HG03175 (cell line): ENCODE measurements at regions not wholly inside any gene's neighbourhood (a gene's known extent, or its start where the extent isn't known, plus 50 kb on each side); places are given as distances from the start of the nearest gene placed in this dataset.
A peak's percentile ranks its signal among the peaks of the same experiment; 100 is the strongest.
"Not testable (repeated sequence)": the region's sequence is repeated elsewhere in the genome, so short reads cannot be mapped to it uniquely, and the experiment has no call there.

Source experiments
- ATAC-seq: cut with Tn5 transposase; IDR thresholded peaks from one replicate; pipeline ENCODE4 v1.9.1; 2021; ENCODE audit warnings: mild to moderate bottlenecking, moderate library complexity; ENCODE audit not compliant: unreplicated experiment

DNA sequence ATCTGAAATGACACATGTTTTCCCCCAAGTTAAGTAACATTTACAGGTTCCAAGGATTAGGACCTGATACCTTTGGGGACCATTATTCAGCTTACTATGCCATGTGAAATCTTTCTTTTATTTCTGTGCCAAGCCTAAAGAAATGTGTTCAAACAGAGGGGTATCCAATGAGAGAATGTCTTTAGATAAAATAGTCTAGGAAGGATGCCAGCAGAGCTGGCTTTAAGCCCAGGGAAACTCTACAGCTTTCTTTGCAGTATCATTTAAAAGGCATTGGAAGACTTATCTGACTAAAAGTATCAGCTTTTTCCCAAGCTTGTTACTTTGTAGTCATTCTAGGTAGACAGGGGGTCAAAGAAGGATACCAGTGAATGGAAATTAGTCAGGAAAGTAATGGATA is 860.4 kb downstream of the PLA2G4A start:
- ATAC-seq: no peak

DNA sequence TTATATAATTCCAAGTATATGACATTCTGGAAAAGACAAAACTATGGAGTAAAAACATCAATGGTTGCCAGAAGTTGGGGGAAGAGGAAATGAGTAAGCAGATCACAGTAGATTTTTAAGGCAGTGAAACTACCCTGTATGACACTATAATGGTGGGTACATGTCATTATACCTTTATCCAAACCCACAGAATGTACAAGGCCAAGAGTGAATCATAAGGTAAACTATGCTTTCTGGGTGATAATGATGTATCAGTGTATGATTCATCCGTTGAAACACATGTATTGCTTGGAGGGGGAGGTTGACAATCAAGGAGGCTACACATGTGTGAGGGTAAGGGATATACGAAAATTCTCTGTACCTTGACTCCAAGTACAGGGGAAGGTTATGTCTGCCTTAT is 862.7 kb downstream of the PLA2G4A start:
- no peak for ATAC-seq

DNA sequence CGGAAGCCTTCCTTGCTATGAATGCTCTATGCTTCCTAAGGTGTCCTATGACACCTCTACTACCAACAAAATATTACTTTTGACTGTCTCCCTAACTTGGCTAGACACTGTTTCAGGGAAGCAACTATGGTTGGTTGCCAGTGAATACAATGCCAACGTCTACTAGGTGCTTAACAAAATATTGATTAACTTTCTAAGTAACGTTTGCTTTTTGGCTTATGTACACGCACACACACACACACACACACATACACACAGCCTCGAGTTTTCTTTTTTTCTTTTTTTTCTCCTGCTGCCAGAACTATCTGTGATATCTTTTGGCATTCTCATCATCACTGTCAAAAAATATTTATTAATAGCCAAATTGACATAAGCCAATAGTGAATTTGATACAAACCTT is 864.0 kb downstream of the PLA2G4A start:
- ATAC-seq: no peak

DNA sequence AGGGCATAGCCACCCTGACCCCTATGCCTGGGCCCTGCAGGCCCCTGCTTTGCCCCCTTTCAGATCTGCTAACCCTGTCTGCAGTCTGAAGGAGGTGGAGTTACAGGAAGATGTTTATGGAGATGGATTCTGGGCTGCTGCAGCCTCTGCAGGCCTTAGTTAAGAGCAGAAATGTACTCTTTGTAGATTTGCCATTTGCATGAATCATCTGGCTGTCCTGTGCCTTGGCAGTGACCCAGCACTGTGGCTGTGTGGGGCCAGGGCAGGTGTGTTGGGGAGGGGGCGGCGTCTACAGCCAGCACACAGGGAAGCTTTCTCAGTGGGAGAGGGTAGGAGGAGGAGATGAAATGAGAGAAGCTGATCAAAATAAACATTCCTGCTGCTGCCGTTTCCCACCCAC is 867.3 kb downstream of the PLA2G4A start:
- no peak for ATAC-seq

DNA sequence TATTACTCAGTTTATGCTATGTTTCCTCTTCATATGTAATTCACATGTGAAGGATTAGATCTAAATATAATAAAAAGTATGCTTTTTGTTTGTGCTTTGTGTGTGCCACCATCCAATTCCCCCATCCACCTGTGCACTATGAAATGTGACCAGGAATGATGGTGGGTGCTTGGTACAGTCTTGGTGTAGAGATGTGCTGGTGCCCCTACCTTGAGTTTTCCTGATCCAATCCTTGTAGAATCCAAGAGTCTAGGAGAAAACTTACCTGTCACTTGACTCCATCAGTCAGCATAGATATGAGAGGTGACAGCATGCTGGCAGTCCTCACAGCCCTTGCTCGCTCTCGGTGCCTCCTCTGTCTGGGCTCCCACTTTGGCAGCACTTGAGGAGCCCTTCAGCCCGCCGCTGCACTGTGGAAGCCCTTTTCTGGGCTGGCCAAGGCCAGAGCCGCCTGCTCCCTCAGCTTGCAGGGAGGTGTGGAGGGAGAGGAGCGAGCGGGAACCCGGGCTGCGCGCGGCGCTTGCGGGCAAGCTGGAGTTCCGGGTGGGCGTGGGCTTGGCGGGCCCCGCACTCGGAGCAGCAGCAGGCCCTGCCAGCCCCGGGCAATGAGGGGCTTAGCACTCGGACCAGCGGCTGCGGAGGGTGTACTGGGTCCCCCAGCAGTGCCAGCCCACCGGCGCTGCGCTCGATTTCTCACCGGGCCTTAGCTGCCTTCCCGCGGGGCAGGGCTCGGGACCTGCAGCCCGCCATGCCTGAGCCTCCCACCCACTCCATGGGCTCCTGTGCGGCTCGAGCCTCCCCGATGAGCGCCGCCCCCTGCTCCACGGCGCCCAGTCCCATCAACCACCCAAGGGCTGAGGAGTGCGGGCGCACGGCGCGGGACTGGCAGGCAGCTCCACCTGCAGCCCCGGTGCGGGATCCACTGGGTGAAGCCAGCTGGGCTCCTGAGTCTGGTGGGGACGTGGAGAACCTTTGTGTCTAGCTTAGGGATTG is 874.7 kb downstream of the PLA2G4A start:
- ATAC-seq: not testable (repeated sequence)

DNA sequence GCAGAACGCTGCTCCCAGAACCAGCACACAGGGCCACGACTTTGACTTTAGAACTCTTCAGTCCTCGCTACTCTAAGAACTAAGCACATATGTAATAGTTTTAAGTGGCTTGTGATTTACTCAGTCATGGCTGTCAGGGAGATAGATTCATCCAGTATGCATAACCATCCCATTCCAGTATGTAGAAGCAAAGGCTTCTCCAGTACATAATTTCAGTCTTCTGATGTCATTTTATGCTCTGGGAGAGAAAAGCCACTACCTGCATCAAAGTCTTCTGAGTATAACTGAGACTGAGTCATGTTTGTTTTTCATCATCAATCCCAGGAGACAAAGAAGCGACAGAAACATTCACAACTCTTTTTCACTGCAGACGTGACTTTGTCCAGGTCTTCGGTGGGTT is 885.7 kb downstream of the PLA2G4A start:
- no peak for ATAC-seq

DNA sequence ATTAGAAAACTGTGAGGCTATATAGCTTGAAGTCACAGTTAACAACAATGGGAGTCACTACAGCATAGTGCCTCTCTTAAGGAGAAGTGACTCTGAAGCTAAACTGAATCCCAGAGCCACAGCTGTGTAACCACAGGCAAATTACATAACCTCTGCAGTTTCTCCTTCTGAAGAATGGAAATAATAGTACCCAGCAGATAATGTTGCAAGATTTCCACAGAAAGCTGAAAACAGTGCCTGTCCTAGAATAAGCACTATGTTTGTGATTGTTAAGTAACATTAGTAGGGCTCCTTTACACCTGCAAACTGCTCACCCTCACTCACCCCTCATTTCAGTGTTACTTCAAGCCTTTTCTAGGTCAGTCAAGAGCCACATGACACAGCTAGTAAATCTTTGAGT is 886.7 kb downstream of the PLA2G4A start:
- no peak for ATAC-seq

DNA sequence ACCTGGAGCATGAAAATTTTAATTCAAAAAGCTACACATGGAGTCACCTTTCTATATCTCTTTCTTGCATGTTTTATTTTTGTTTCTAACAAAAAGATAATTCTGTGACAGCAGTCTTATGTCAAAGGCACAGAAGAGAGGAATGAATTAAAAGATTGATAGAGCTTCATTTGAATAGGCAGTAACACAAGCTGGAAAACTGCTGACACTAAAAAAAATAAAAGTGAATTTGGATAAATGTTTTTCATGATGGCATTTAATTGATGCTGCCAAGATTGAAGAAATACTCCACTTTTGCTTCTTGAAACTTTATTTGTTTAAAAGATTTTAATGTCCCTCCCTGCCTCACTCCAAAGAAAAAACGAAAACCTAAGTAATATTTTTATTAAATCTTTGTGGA is 887.4 kb downstream of the PLA2G4A start:
- ATAC-seq: no peak

DNA sequence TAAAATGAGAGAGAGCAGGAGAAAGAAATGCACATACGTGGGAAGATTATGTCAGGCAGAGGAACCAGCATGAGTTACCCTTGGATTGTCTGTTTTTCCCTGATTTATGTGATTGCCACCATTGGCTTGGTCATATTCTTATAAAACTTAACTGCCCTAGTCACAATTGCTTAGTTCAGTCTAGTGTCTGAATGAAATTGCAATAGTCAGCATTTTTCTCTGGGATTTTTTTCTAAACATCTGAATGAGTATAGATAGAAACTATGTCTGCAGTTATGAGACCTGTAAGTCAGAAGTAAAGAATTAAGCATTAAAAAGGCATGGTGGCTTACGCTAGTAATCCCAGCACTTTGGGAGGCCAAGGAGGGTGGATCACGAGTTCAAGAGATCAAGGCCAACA is 889.8 kb downstream of the PLA2G4A start:
- no peak for ATAC-seq

DNA sequence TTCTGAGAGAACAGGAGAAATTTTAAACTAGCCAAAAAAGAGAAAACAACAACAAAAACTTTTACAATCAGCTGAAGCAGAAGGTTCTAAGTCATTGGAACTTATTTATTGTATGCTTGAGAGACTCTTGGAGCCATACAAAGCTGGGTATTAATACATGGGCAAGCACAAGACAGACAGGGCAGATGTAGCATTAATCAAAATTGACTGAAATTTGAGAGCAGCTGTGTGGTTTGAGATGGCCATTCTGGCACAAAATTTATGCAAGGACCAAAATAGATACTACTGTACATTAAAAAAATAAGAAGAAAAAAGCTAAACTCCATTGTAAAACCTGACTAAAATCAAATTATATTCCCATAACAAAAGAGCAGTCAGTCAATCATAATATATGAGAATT is 892.5 kb downstream of the PLA2G4A start:
- no peak for ATAC-seq

DNA sequence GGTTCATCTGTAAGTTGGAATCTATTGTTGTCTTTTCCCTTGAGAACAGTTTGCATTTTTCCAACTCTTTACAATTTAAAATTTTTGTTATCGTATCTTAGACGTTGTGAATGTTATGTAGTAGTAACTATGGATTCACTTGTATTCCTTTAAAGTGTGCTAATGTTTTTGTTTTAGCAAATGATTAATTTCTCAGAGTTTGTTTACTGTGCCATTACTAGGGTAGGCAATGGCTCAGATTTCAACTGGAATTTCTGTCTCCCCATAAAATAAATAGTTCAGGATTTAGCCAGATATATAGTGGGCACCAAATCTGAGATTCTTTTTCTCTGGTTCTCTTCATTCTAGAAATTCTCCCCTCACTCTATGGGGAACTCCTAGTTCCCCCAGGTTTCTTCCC is 896.5 kb downstream of the PLA2G4A start:
- ATAC-seq: no peak

DNA sequence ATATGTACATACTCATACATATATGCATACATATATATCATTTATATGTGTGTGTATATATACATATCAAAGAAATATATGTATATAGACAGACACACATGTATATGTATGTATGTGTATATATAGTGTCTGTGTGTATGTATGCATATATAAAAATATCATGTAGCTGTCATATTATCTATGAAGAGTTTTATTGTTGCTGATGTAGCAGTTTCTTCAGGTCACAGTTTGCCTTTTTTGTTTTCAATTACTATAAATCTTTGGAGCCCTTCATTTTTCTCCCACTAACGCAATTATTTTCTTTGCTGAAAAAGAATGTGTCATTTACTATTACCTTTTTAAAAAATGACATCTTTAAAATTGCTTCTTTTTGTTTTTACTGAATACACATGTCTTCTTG is 904.5 kb downstream of the PLA2G4A start:
- no peak for ATAC-seq

DNA sequence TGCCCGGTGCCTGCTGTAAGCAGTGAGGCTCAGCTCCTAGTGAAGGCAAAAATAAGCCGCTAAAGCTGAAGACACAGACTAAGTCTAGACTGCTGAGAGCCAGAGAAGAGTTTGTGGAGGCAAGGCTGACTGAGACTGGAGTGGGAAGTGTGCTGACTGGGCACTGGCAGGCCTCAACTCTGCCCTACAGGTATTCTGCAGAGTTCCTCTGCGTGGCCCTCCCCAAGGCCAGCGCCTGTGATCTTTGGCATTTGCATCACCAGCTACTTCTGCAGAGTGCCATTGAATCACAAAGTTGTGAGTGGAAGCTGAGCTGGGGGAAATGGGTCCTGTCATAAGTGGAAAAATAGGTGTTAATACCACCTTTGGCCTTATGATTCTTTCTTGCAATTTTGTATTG is 905.7 kb downstream of the PLA2G4A start:
- ATAC-seq: no peak

DNA sequence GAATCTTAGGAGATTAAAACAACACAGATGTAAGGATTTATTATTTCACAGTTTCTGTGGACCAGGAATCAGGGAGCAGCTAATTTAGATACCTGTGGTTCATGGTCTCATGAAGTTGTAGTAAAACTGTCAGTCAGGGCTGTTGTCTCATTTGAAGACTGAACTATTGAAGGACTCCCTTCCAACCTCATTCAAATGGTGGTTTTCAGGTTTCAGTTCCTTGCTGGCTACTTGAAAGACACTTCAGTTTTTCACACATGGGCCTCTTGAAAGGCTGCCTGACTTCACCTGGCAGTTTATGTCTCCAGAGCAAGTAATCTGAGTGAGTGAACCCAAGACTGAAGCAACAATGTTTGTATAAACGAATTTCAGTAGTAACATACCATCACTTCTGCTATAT is 915.9 kb downstream of the PLA2G4A start:
- peak; percentile 83 for ATAC-seq

DNA sequence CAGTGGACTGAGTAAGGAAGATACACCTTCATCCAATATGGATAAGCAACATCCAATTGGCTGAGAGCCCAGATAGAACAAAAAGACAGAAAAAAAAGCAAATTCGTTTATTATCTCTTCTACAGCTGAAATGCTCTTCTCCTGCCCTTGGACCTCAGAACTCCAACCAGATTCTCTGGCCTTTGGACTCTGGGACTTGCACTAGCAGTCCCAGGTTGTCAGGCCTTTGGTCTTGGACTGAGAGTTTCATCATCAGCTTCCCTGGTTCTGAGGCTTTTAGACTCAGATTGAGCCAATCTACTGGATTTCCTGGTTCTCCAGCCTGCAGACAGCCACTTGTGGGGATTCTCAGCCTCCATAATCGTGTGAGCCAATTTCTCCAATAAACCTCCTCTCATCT is 926.8 kb downstream of the PLA2G4A start:
- ATAC-seq: no peak

DNA sequence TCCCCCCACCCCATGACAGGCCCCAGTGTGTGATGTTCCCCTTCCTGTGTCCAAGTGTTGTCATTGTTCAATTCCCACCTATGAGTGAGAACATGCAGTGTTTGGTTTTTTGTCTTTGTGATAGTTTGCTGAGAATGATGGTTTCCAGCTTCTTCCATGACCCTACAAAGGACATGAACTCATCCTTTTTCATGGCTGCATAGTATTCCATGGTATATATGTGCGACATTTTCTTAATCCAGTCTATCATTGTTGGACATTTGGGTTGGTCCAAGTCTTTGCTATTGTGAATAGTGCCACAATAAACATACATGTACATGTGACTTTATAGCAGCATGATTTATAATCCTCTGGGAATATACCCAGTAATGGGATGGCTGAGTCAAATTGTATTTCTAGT is 927.9 kb downstream of the PLA2G4A start:
- ATAC-seq: not testable (repeated sequence)

DNA sequence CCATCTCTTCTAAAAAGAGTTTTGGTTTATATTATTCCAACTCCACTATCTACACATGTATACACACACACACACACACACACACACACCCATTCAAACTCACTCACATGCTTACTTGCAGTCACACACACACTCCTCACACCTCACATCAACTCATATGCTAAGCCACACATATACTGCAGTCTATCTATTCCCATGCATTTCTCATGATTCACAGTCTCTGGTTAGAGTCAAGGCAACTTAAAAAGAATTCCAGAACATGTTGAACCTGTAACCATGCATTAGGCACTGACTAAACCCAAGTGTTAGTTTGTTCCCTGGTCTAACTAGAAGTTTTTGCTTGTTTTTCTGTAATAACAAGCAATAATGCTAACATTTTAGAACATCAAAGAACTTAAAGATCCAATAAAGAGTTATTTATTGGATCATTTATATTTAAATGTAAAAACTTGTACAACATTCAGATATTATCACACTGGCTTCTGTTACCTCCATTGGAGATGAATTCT is 931.1 kb downstream of the PLA2G4A start:
- ATAC-seq: no peak

DNA sequence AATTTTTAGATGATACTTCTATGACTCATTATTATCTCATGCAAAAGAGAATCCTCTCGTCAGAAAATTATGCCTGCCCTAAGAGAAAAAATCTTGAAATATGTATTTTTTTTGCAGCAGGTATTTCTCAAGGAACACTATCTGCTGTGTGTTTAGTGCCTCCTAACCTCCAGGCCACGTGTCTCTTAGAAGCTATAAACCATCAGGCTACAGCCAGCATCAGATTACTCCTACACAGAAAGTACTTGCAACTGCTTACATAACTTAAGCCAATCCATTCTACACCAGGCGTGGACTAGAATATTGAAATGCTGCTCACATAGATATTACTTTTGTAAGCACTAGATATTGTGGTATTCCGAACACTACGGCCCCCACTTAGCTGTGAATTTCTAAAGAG is 933.4 kb downstream of the PLA2G4A start:
- no peak for ATAC-seq

DNA sequence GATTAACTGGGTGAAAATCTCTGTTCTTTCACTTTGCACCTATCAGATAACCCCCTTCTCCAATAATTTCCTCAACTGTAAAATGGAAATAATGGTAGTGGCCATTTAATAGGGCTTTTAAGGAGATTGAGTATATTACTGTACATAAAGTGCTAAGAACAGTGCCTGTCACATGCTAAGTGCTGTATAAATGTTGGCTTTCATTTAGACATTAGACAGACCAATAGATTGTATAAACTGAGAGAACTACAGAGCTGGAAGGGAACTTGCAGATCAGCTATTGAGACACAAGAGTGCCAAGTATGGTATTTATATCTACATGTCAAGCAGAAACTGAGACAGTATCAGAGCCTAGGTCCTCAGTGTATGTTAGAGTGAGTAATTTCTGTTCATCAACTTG is 934.7 kb downstream of the PLA2G4A start:
- no peak for ATAC-seq

DNA sequence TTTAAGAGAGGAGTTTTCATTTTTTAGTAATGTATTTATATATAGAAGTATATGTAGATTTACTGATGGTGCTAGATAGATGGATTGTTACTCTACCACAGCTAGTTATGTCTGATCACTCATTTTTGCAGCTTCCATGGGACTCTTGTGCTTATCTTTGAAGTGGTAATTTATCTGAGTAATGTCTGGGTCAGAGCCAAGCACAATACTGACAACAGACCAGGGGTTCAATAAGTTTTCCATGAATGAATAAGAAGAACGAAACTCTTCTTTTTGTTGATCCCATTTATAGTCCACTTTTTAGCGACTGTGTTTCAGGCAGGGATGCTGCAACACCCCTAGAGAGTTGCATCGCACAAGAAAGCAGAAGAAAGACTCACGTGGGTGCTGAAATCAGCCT is 935.2 kb downstream of the PLA2G4A start:
- no peak for ATAC-seq

DNA sequence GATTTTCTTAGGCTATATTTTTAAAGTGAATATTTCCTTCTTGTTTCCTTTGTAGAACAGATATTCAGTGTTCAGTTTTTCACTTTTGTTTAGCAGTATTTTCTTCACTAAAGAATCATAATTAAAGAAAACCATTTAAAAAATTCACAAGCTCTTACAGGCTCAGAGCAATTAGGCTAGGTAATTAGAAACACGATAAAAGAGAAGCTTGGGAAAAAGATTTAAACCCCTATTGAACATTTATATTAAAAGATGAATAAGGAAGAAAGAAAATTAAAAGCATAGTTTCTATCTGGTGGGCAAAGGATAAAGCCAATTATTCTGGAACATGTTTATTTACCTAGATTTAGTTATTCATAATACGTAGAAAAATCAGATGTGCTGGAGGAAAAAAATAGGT is 942.6 kb downstream of the PLA2G4A start:
- ATAC-seq: no peak

DNA sequence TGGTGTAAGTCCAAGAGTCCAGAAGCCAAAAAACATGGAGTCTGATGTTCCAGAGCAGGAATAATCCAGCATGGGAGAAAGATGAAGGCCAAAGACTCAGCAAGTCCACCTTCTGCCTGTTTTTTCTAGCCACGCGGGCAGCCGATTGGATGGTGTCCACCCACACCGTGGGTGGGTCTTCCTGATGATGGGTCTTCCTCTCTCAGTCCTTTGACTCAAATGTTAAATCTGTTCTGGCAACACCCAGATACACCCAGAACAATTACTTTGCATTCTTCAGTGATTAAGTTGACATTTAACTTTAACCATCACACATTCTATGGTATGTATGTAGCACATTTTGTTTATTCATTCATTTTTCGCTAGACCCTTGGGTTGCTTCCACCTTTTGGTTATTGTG is 944.4 kb downstream of the PLA2G4A start:
- ATAC-seq: no peak

DNA sequence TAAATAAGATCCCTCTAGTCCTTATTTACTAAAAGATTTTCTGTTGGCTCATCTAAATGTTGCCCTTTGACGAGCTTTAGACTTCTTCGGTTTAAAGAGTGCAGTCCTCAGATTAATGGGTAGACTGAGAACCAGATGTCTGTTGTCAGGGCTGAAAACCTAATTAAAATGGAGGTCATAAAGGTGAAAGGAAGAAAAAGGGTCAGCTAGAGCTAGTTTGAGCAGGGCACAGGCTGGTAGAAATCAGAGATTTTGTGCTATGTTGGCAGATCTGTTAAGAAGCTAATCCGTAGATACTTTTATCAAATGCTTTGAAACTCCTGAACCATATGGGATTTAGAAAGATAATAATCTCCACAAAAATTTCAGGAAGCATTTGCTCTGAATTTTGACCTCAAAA is 959.0 kb downstream of the PLA2G4A start:
- no peak for ATAC-seq
